ENCODE measurements at regions not wholly inside any gene's neighbourhood (a gene's known extent, or its start where the extent isn't known, plus 50 kb on each side); places are given as distances from the start of the nearest gene placed in this dataset.

- H3K36me3 Mint-ChIP-seq (ENCODE audit: low read depth): no peaks in the 10 kb centered on the region
- no peaks in the 10 kb centered on the region for H3K4me1 Mint-ChIP-seq (ENCODE audit: low read depth)
- H3K36me3 ChIP-seq (ENCODE audit: insufficient read depth, low read length): no peaks in the 10 kb centered on the region
- H3K4me1 ChIP-seq (ENCODE audit: insufficient read depth, low read length): no peaks in the 10 kb centered on the region
- no peak overlapping the region for H3K4me3 ChIP-seq (ENCODE audit: low read length)
- no peak for ATAC-seq (ENCODE audit: poor library complexity)
- no peak for TF ChIP-seq CTCF (IDR thresholded peaks at IDR 0.05)
- peaks cover 8% of the 10 kb centered on the region for H3K9me3 Mint-ChIP-seq
- H3K27me3 ChIP-seq (ENCODE audit: control insufficient read depth in 1 of 2, insufficient read depth in 2 of 2, low read length in 2 of 2): no peaks in the 10 kb centered on the region
- H3K27me3 Mint-ChIP-seq: no peaks in the 10 kb centered on the region
- CTCF ChIA-PET: no interaction called here
- H3K27ac ChIP-seq (ENCODE audit: low read depth in 1 of 2, low read length in 2 of 2): no peak overlapping the region
- POLR2A ChIA-PET: no interaction called here
- intact Hi-C loops (cut with DNase I, micrococcal nuclease): no loop called here
- no peak overlapping the region for H3K27ac Mint-ChIP-seq
- DNase-seq: no peak
- peaks cover 5% of the 10 kb centered on the region in 2 experiments for H3K9me3 ChIP-seq (ENCODE audit: control insufficient read depth in 1 of 2, insufficient read depth in 1 of 2, low read length in 2 of 2)
- no peak overlapping the region for H3K4me3 Mint-ChIP-seq
These were observed 405.5 kb upstream of the CNTN4 start for GRCh38 chr3:1693145-1693544.

GRCh38 chr3:1696669-1697275 is 401.9 kb upstream of the CNTN4 start:
- H3K27me3 ChIP-seq (ENCODE audit: control insufficient read depth in 1 of 2, insufficient read depth in 2 of 2, low read length in 2 of 2): no peaks in the 10 kb centered on the region
- intact Hi-C loops (cut with DNase I, micrococcal nuclease): no loop called here
- peaks cover 3% of the 10 kb centered on the region for H3K9me3 Mint-ChIP-seq
- ChIA-PET CTCF (no interaction called here), POLR2A (no interaction called here)
- H3K27ac Mint-ChIP-seq: no peak overlapping the region
- peaks cover 0 to 24% of the 10 kb centered on the region in 2 experiments for H3K9me3 ChIP-seq (ENCODE audit: control insufficient read depth in 1 of 2, insufficient read depth in 1 of 2, low read length in 2 of 2)
- no peaks in the 10 kb centered on the region for H3K36me3 ChIP-seq (ENCODE audit: insufficient read depth, low read length)
- no peaks in the 10 kb centered on the region for H3K27me3 Mint-ChIP-seq
- DNase-seq: no peak
- H3K36me3 Mint-ChIP-seq (ENCODE audit: low read depth): no peaks in the 10 kb centered on the region
- ATAC-seq (ENCODE audit: poor library complexity): no peak
- H3K4me3 Mint-ChIP-seq: no peak overlapping the region
- no peaks in the 10 kb centered on the region for H3K4me1 Mint-ChIP-seq (ENCODE audit: low read depth)
- TF ChIP-seq CTCF (IDR thresholded peaks at IDR 0.05): no peak
- no peaks in the 10 kb centered on the region for H3K4me1 ChIP-seq (ENCODE audit: insufficient read depth, low read length)
- H3K4me3 ChIP-seq (ENCODE audit: low read length): no peak overlapping the region
- H3K27ac ChIP-seq (ENCODE audit: low read depth in 1 of 2, low read length in 2 of 2): no peak overlapping the region

- Mint-ChIP-seq H3K4me1 (ENCODE audit: low read depth) (no peaks in the 10 kb centered on the region), H3K9me3 (no peaks in the 10 kb centered on the region), H3K27ac (no peak overlapping the region), H3K27me3 (no peaks in the 10 kb centered on the region), H3K4me3 (no peak overlapping the region), H3K36me3 (ENCODE audit: low read depth) (no peaks in the 10 kb centered on the region)
- ChIA-PET POLR2A (no interaction called here), CTCF (no interaction called here)
- no peak for ATAC-seq (ENCODE audit: poor library complexity)
- Histone ChIP-seq H3K36me3 (ENCODE audit: insufficient read depth, low read length) (no peaks in the 10 kb centered on the region), H3K4me1 (ENCODE audit: insufficient read depth, low read length) (no peaks in the 10 kb centered on the region), H3K4me3 (ENCODE audit: low read length) (no peak overlapping the region), H3K27me3 (ENCODE audit: control insufficient read depth in 1 of 2, insufficient read depth in 2 of 2, low read length in 2 of 2) (no peaks in the 10 kb centered on the region), H3K27ac (ENCODE audit: low read depth in 1 of 2, low read length in 2 of 2) (no peak overlapping the region), H3K9me3 (ENCODE audit: control insufficient read depth in 1 of 2, insufficient read depth in 1 of 2, low read length in 2 of 2) (peaks cover 0 to 24% of the 10 kb centered on the region in 2 experiments)
- intact Hi-C loops (cut with DNase I, micrococcal nuclease): no loop called here
- no peak for TF ChIP-seq CTCF (IDR thresholded peaks at IDR 0.05)
- DNase-seq: no peak
These were observed 399.2 kb upstream of the CNTN4 start for GRCh38 chr3:1699361-1699920.

Data from CD4-positive, alpha-beta T cell (primary cell).